Left ventricle myocardium inferior (tissue), 1 donor: ENCODE measurements at regions not wholly inside any gene's neighbourhood (a gene's known extent, or its start where the extent isn't known, plus 50 kb on each side); places are given as distances from the start of the nearest gene placed in this dataset.

Source experiments
- DNase-seq: peaks from one replicate; pipeline ENCODE4 v3.0.0-alpha.2; 2020
- H3K27ac ChIP-seq: fragments of 200-600 bp; replicated peaks from 2 replicates; pipeline ENCODE4 v1.8.0; 2021
- H3K27me3 ChIP-seq: fragments of 200-600 bp; 2 replicates; pipeline ENCODE4 v1.8.0; 2021; ENCODE audit warnings: low read depth
- H3K36me3 ChIP-seq: fragments of 200-600 bp; 2 replicates; pipeline ENCODE4 v1.8.0; 2021
- H3K4me1 ChIP-seq: fragments of 200-600 bp; 2 replicates; pipeline ENCODE4 v1.8.0; 2021
- H3K4me3 ChIP-seq: fragments of 200-600 bp; 2 replicates; pipeline ENCODE4 v1.8.0; 2021; ENCODE audit warnings: mild to moderate bottlenecking, moderate library complexity
- H3K9me3 ChIP-seq: fragments of 200-600 bp; replicated peaks from 2 replicates; pipeline ENCODE4 v1.8.0; 2021
- CTCF ChIP-seq: fragments of 200-600 bp; IDR thresholded peaks from 2 replicates; pipeline ENCODE4 v1.8.0; 2021; ENCODE audit warnings: antibody characterized with exemption, mild to moderate bottlenecking, borderline replicate concordance
- intact Hi-C: fragments of 100-400 bp; cut with micrococcal nuclease; formaldehyde crosslinking; loops from one replicate; pipeline ENCODE4 v1.11.0; 2022
- donor health status: DM: no; HTN: yes; CAD: no; lungs with severe emphysema.

DNA sequence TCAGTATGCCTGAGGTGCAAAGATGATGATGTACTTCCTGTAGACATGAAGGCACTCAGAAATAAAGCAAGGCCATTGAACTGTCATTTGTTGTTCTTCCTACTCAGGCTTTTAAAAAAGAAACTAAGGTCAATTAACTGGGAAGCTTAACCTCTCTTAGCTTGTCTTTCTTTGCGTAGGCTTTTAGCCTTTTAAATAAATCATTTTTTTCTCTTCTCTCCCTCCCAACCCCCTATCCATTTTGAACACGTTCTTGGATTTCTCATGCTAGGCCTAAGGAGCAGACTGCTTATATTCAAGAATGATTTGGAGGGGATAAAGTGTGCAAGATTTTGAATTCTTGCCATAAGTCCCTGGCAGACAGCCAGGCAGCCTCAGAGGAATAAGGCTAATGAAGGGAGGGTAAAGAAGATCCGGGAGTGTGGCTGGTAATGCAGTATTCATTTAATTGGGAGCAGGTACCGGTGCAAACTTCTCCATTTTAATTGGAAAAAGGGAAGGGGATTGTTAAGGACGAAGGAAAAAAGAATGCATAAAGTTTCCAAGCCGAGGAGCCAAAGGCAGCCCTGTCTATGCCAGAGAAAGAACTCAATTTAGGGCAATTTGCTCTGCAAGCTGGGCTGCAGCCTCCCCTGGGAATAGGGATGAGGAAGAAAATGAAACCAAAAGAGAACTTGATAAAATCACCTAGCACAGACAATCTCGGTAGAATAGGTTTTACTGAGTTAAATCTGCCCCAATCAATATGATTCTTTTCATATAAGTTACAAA, 343.8 kb upstream of the MMS22L start:
- Histone ChIP-seq H3K4me1 (peaks cover 4% of the 10 kb centered on the region), H3K9me3 (no peaks in the 10 kb centered on the region), H3K36me3 (no peaks in the 10 kb centered on the region), H3K27me3 (no peaks in the 10 kb centered on the region), H3K27ac (no peak overlapping the region), H3K4me3 (peak overlapping the region; percentile 35)
- DNase-seq, result no peak
- intact Hi-C loops, result no loop called here
- TF ChIP-seq CTCF, result no peak

DNA sequence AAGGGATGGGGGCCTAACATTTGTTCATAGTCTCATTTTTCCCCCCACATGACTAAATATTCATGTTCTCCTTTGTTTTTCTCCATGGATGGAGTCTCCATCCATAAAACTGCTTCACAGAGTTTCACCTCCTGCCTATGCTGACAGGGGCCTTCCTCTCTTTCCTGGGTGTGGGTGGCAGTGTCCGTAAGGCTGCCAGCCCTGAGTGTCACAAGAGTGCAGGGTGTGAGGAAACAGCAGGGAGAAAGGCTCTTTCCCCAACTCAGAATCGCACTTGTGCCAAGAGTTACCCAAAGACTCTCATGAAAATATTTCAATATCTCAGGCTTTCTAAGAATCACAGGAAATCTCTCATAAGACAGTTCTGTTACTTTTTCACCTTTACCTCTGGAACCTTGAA, 346.2 kb upstream of the MMS22L start:
- no peaks in the 10 kb centered on the region for H3K27me3 ChIP-seq
- peaks cover 4% of the 10 kb centered on the region for H3K4me1 ChIP-seq
- no peak for DNase-seq
- H3K4me3 ChIP-seq, result no peak overlapping the region
- no peak overlapping the region for H3K27ac ChIP-seq
- intact Hi-C loops, result no loop called here
- H3K36me3 ChIP-seq, result no peaks in the 10 kb centered on the region
- H3K9me3 ChIP-seq, result no peaks in the 10 kb centered on the region
- TF ChIP-seq CTCF, result no peak

DNA sequence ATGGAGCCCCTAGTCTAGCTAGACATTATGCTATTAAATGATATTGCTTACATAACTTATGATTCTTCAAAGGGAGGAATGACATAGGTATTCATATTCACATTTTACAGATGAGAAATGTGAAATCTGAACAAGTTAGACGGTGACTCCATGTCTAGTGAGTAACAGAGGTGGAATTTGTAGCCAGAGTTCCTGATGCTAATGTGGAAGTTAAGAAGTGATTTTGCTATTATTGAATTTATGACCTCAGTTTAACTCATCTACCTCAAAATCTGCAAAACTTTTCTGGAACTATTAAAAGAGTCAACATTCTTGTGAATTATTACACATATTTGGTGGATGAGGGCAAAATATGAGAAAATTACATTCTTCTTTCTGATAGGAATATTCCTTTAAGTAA, 347.6 kb upstream of the MMS22L start:
- Histone ChIP-seq H3K36me3 (no peaks in the 10 kb centered on the region), H3K4me1 (peaks cover 4% of the 10 kb centered on the region), H3K27me3 (no peaks in the 10 kb centered on the region), H3K9me3 (no peaks in the 10 kb centered on the region), H3K27ac (no peak overlapping the region), H3K4me3 (no peak overlapping the region)
- intact Hi-C loops, result no loop called here
- no peak for TF ChIP-seq CTCF
- no peak for DNase-seq

DNA sequence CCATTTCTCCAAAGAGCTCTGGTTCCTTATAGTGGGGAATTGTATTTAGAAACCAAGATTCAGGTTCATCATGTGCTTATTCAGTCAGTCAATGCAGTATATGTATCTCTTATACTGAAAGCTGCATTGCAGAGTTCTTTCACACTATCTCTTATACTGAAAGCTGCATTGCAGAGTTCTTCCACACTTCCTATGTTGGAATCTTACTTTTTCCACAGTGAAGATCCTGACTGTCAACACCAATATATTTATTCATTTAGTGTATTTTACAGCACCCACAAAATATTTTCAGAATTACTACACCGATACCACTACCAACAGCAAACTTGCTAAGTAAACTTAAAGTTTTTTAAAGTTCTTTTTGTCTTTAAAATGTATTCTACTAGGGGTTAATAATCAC, 349.3 kb upstream of the MMS22L start:
- no peak for DNase-seq
- Histone ChIP-seq H3K4me1 (peaks cover under 1% of the 10 kb centered on the region), H3K4me3 (no peak overlapping the region), H3K27ac (no peak overlapping the region), H3K9me3 (peaks cover 8% of the 10 kb centered on the region), H3K36me3 (no peaks in the 10 kb centered on the region), H3K27me3 (no peaks in the 10 kb centered on the region)
- intact Hi-C loops, result no loop called here
- TF ChIP-seq CTCF, result no peak

GRCh38 chr6:97639702-97640101, 356.7 kb upstream of the MMS22L start:
- no peak for TF ChIP-seq CTCF
- intact Hi-C loops, result no loop called here

More at GRCh38 chr6:97639702-97640101, 356.7 kb upstream of the MMS22L start:
- no peaks in the 10 kb centered on the region for H3K27me3 ChIP-seq
- H3K9me3 ChIP-seq, result peaks cover 42% of the 10 kb centered on the region
- H3K27ac ChIP-seq, result no peak overlapping the region
- no peaks in the 10 kb centered on the region for H3K36me3 ChIP-seq
- DNase-seq, result no peak
- no peaks in the 10 kb centered on the region for H3K4me1 ChIP-seq
- H3K4me3 ChIP-seq, result no peak overlapping the region
